Adrenal gland (tissue), 5 donors: ENCODE measurements at regions not wholly inside any gene's neighbourhood (a gene's known extent, or its start where the extent isn't known, plus 50 kb on each side); places are given as distances from the start of the nearest gene placed in this dataset.
"Not testable (repeated sequence)": the region's sequence is repeated elsewhere in the genome, so short reads cannot be mapped to it uniquely, and the experiment has no call there.

Experiments used
- CTCF ChIP-seq, 6 experiments: fragments of 450-650 bp in 4 of 6; fragments of 200-600 bp in 2 of 6; sonication (generic) in 1 of 6; IDR thresholded peaks; 1 replicate in 5 of 6; 2 replicates in 1 of 6; pipeline versions ENCODE4 v1.5.1 to v1.8.0; 2016 to 2021; ENCODE audit warnings: antibody characterized with exemption in 6 of 6, mild to moderate bottlenecking in 2 of 6, moderate library complexity in 1 of 6
- POLR2A ChIP-seq, 2 donors: fragments of 450-650 bp; IDR thresholded peaks; one replicate each; pipeline ENCODE4 v1.6.1; 2017; ENCODE audit warnings: antibody characterized with exemption in 2 of 2, mild to moderate bottlenecking in 2 of 2, moderate library complexity in 1 of 2
- donor health status: DM: no; HTN: no; CAD: no.

GRCh38 chr13:44055681-44056080 lies 176.0 kb downstream of the LACC1 start:
- TF ChIP-seq CTCF, POLR2A (IDR thresholded peaks at IDR 0.05): not testable (repeated sequence)
